ENCODE measurements at regions not wholly inside any gene's neighbourhood (a gene's known extent, or its start where the extent isn't known, plus 50 kb on each side); places are given as distances from the start of the nearest gene placed in this dataset.

DNA sequence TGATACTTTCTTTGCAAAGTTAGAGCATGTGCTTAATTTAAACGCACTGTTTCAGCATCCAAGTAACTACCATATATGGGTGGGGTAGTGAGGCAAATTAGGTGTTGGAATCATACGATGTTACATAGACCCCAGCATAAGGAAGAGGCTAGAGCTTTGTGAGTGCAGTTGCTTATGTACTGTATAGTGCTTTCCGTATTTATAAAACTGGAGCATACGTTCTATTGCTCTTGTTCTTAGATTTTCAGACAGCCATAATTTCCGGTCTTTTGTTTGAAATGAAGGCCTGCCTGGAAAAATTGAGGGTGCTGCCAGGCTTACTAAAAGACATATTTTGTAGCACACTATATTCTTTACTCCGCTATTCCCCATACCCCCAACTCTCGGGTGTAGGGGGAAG is 335.7 kb downstream of the FOXG1 start:
- Histone ChIP-seq H3K36me3 (replicated peaks; ENCODE audit: low read depth, low read length) (no peaks in the 10 kb centered on the region), H4K20me1 (ENCODE audit: insufficient read depth, low read length) (no peaks in the 10 kb centered on the region), H3K4me2 (ENCODE audit: low read length) (no peak overlapping the region), H2AFZ (ENCODE audit: low read depth, low read length) (no peak overlapping the region), H3K4me1 (ENCODE audit: low read length) (no peaks in the 10 kb centered on the region), H3K27me3 (ENCODE audit: low read depth, low read length) (no peaks in the 10 kb centered on the region), H3K27ac (ENCODE audit: low read length) (no peak overlapping the region), H3K79me2 (ENCODE audit: low read length) (no peaks in the 10 kb centered on the region), H3K4me3 (ENCODE audit: low read length) (no peak overlapping the region), H3K9me3 (ENCODE audit: insufficient read depth, low read length) (no peaks in the 10 kb centered on the region), H3K9ac (ENCODE audit: low read length) (no peak overlapping the region)
- TF ChIP-seq EZH2phosphoT487 (IDR thresholded peaks at IDR 0.05; ENCODE audit: low read depth), result no peak

DNA sequence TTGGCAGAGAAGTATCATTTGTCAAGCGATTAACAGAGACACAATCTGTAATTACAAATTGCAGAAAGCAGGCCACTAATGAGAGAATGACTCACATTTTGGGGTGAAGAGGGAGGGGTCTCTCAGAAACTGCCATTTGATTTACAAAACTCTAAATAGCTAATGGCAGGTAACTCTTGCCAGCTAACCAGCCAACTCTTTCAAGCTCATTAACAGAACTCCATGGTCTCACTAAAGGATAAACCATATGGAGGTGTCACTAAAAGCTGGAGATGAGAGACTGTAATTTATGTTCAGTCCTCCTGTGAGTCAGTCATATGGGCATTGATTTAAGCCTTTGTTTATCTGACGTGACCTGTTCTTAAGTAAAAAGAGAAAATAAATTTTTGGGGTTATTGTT is 336.4 kb downstream of the FOXG1 start:
- Histone ChIP-seq H3K4me1 (ENCODE audit: low read length) (no peaks in the 10 kb centered on the region), H3K4me3 (ENCODE audit: low read length) (no peak overlapping the region), H2AFZ (ENCODE audit: low read depth, low read length) (no peak overlapping the region), H4K20me1 (ENCODE audit: insufficient read depth, low read length) (no peaks in the 10 kb centered on the region), H3K36me3 (replicated peaks; ENCODE audit: low read depth, low read length) (no peaks in the 10 kb centered on the region), H3K79me2 (ENCODE audit: low read length) (no peaks in the 10 kb centered on the region), H3K27ac (ENCODE audit: low read length) (no peak overlapping the region), H3K9me3 (ENCODE audit: insufficient read depth, low read length) (no peaks in the 10 kb centered on the region), H3K4me2 (ENCODE audit: low read length) (no peak overlapping the region), H3K27me3 (ENCODE audit: low read depth, low read length) (no peaks in the 10 kb centered on the region), H3K9ac (ENCODE audit: low read length) (no peak overlapping the region)
- TF ChIP-seq, protein P1, sequence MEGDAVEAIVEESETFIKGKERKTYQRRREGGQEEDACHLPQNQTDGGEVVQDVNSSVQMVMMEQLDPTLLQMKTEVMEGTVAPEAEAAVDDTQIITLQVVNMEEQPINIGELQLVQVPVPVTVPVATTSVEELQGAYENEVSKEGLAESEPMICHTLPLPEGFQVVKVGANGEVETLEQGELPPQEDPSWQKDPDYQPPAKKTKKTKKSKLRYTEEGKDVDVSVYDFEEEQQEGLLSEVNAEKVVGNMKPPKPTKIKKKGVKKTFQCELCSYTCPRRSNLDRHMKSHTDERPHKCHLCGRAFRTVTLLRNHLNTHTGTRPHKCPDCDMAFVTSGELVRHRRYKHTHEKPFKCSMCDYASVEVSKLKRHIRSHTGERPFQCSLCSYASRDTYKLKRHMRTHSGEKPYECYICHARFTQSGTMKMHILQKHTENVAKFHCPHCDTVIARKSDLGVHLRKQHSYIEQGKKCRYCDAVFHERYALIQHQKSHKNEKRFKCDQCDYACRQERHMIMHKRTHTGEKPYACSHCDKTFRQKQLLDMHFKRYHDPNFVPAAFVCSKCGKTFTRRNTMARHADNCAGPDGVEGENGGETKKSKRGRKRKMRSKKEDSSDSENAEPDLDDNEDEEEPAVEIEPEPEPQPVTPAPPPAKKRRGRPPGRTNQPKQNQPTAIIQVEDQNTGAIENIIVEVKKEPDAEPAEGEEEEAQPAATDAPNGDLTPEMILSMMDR (IDR thresholded peaks at IDR 0.05; ENCODE audit: low read depth, low read length), result no peak
- no peak for TF ChIP-seq EZH2phosphoT487 (IDR thresholded peaks at IDR 0.05; ENCODE audit: low read depth)

DNA sequence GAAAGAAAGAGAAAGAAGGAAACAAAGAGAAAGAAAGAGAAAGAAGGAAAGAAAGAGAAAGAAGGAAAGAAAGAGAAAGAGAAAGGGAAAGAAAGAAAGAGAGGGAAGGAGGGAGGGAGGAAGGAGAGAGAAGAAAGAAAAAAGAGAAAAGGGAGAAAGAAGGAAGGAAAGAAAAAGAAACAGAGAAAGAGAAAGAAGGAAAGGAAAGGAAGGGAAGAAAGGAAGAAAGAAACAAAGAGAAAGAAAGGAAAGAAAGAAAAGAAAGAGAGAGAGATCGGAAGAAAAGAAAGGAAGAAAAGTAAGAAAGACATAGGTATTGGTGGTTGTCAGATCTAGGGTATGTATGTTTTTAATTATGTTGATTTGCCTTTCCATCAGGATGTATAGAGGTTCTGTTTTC is 342.3 kb downstream of the FOXG1 start:
- Histone ChIP-seq H3K27ac (ENCODE audit: low read length) (no peak overlapping the region), H3K4me3 (ENCODE audit: low read length) (no peak overlapping the region), H3K9ac (ENCODE audit: low read length) (no peak overlapping the region), H4K20me1 (ENCODE audit: insufficient read depth, low read length) (no peaks in the 10 kb centered on the region), H3K9me3 (ENCODE audit: insufficient read depth, low read length) (no peaks in the 10 kb centered on the region), H3K36me3 (replicated peaks; ENCODE audit: low read depth, low read length) (no peaks in the 10 kb centered on the region), H2AFZ (ENCODE audit: low read depth, low read length) (no peak overlapping the region), H3K79me2 (ENCODE audit: low read length) (no peaks in the 10 kb centered on the region), H3K27me3 (ENCODE audit: low read depth, low read length) (no peaks in the 10 kb centered on the region), H3K4me1 (ENCODE audit: low read length) (no peaks in the 10 kb centered on the region), H3K4me2 (ENCODE audit: low read length) (no peak overlapping the region)
- no peak for TF ChIP-seq EZH2phosphoT487 (IDR thresholded peaks at IDR 0.05; ENCODE audit: low read depth)
- TF ChIP-seq, protein P1 (IDR thresholded peaks at IDR 0.05; ENCODE audit: low read depth, low read length), result no peak

DNA sequence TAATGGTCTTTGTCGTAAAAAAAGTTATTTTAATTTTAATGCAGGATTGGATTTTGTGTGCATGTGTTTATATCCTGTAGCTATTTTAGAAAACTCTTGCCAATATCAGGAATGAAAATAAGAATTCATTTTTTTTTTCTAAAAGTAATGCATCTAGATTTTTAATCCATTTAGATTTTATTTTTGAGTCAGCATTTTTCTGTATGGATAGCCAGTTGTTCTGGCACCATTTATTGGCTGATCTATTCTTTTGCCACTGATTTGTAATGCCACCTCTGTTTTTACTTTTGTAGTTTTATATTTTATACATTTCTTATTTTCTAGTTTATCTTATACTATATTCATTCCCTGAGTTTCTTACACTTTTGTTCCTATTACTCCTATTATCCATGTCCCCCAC is 343.0 kb downstream of the FOXG1 start:
- Histone ChIP-seq H3K9ac (ENCODE audit: low read length) (no peak overlapping the region), H3K4me3 (ENCODE audit: low read length) (no peak overlapping the region), H4K20me1 (ENCODE audit: insufficient read depth, low read length) (no peaks in the 10 kb centered on the region), H3K9me3 (ENCODE audit: insufficient read depth, low read length) (no peaks in the 10 kb centered on the region), H3K36me3 (replicated peaks; ENCODE audit: low read depth, low read length) (no peaks in the 10 kb centered on the region), H3K4me2 (ENCODE audit: low read length) (no peak overlapping the region), H3K4me1 (ENCODE audit: low read length) (no peaks in the 10 kb centered on the region), H3K27me3 (ENCODE audit: low read depth, low read length) (no peaks in the 10 kb centered on the region), H3K79me2 (ENCODE audit: low read length) (no peaks in the 10 kb centered on the region), H2AFZ (ENCODE audit: low read depth, low read length) (no peak overlapping the region), H3K27ac (ENCODE audit: low read length) (no peak overlapping the region)
- TF ChIP-seq, protein P1 (IDR thresholded peaks at IDR 0.05; ENCODE audit: low read depth, low read length), result no peak
- no peak for TF ChIP-seq EZH2phosphoT487 (IDR thresholded peaks at IDR 0.05; ENCODE audit: low read depth)

DNA sequence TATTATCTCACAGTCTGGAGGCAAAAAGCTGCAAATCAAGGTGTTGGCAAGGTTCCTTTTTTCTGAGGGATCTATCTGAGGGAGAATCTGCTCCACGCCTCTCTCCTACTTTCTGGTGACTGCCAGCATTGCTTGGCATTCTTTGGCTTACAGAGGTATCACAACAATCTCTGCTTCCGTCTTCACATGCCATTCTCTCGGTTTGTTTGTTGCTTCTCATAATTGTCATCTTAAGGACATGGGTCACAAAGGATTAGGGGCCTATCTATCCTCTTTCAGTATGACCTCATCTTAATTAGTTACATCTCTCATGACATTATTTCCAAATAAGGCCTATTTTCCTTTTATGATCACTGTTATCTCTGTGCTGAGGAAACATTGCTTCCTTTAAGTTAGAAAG is 345.0 kb downstream of the FOXG1 start:
- no peak overlapping the region for H3K9ac ChIP-seq (ENCODE audit: low read length)
- H4K20me1 ChIP-seq (ENCODE audit: insufficient read depth, low read length), result no peaks in the 10 kb centered on the region
- no peak overlapping the region for H3K4me3 ChIP-seq (ENCODE audit: low read length)
- TF ChIP-seq, protein P1 (IDR thresholded peaks at IDR 0.05; ENCODE audit: low read depth, low read length), result no peak
- no peak for TF ChIP-seq EZH2phosphoT487 (IDR thresholded peaks at IDR 0.05; ENCODE audit: low read depth)
- H2AFZ ChIP-seq (ENCODE audit: low read depth, low read length), result no peak overlapping the region
- H3K27ac ChIP-seq (ENCODE audit: low read length), result no peak overlapping the region
- no peaks in the 10 kb centered on the region for H3K9me3 ChIP-seq (ENCODE audit: insufficient read depth, low read length)
- H3K27me3 ChIP-seq (ENCODE audit: low read depth, low read length), result no peaks in the 10 kb centered on the region
- H3K79me2 ChIP-seq (ENCODE audit: low read length), result no peaks in the 10 kb centered on the region
- H3K4me2 ChIP-seq (ENCODE audit: low read length), result no peak overlapping the region
- H3K36me3 ChIP-seq (replicated peaks; ENCODE audit: low read depth, low read length), result no peaks in the 10 kb centered on the region
- no peaks in the 10 kb centered on the region for H3K4me1 ChIP-seq (ENCODE audit: low read length)

All from OCI-LY3 (cell line).